Bronchial epithelial cell (primary cell): ENCODE measurements at regions not wholly inside any gene's neighbourhood (a gene's known extent, or its start where the extent isn't known, plus 50 kb on each side); places are given as distances from the start of the nearest gene placed in this dataset.

Experiments used
- DNase-seq: peaks from one replicate; pipeline ENCODE4 v3.0.0-alpha.2; 2010; ENCODE audit warnings: low read depth
- FAIRE-seq: peaks from 2 replicates; lab custom pipeline; 2011; peaks lifted over from hg19 to GRCh38; lab: Jason Lieb, UNC
- H3K27me3 ChIP-seq: 2 replicates; pipeline ENCODE4 v1.5.1; 2011; ENCODE audit warnings: low read length; ENCODE audit not compliant: control insufficient read depth, insufficient read depth
- H3K36me3 ChIP-seq: 2 replicates; pipeline ENCODE4 v1.5.1; 2011; ENCODE audit warnings: low read length; ENCODE audit not compliant: control insufficient read depth, insufficient read depth
- H3K4me3 ChIP-seq: 2 replicates; pipeline ENCODE4 v1.5.1; 2011; ENCODE audit warnings: mild to moderate bottlenecking, low read depth, low read length, control low read depth
- CTCF ChIP-seq: IDR thresholded peaks from 2 replicates; pipeline ENCODE4 v1.5.1; 2011; ENCODE audit warnings: mild to moderate bottlenecking, moderate library complexity, low read length, control low read depth, inconsistent platforms; ENCODE audit not compliant: insufficient read depth, severe bottlenecking

- Histone ChIP-seq H3K27me3 (no peaks in the 10 kb centered on the region), H3K36me3 (no peaks in the 10 kb centered on the region), H3K4me3 (no peak overlapping the region)
- FAIRE-seq (no peak), DNase-seq (no peak)
- no peak for TF ChIP-seq CTCF
Observed at GRCh38 chr7:24406789-24407299, 122.9 kb downstream of the NPY start.

- DNase-seq (no peak), FAIRE-seq (no peak)
- TF ChIP-seq CTCF: no peak
- H3K27me3 ChIP-seq: no peaks in the 10 kb centered on the region
- H3K36me3 ChIP-seq: no peaks in the 10 kb centered on the region
- H3K4me3 ChIP-seq: no peak overlapping the region
Observed at GRCh38 chr7:24407965-24408364, 124.0 kb downstream of the NPY start.

- Histone ChIP-seq H3K4me3 (no peak overlapping the region), H3K27me3 (no peaks in the 10 kb centered on the region), H3K36me3 (no peaks in the 10 kb centered on the region)
- FAIRE-seq: no peak
- no peak for DNase-seq
- TF ChIP-seq CTCF: no peak
Observed at GRCh38 chr7:24408798-24409430, 124.9 kb downstream of the NPY start.

- FAIRE-seq: no peak
Observed at GRCh38 chr7:24409431-24410024, 125.5 kb downstream of the NPY start.

GRCh38 chr7:24411226-24411625 is 127.2 kb downstream of the NPY start:
- Histone ChIP-seq H3K36me3 (no peaks in the 10 kb centered on the region), H3K27me3 (no peaks in the 10 kb centered on the region), H3K4me3 (no peak overlapping the region)
- no peak for TF ChIP-seq CTCF
- no peak for DNase-seq
- no peak for FAIRE-seq

More at GRCh38 chr7:24409431-24410024, 125.5 kb downstream of the NPY start:
- no peak for TF ChIP-seq CTCF
- DNase-seq: no peak
- no peaks in the 10 kb centered on the region for H3K36me3 ChIP-seq
- no peaks in the 10 kb centered on the region for H3K27me3 ChIP-seq
- H3K4me3 ChIP-seq: no peak overlapping the region
